Right atrium auricular region (tissue), 2 donors: ENCODE measurements at regions not wholly inside any gene's neighbourhood (a gene's known extent, or its start where the extent isn't known, plus 50 kb on each side); places are given as distances from the start of the nearest gene placed in this dataset.
A peak's percentile ranks its signal among the peaks of the same experiment; 100 is the strongest.

Source experiments
- DNase-seq: peaks from one replicate; pipeline ENCODE4 v3.0.0-alpha.2; 2019; ENCODE audit warnings: low spot score
- H3K27ac ChIP-seq, 2 donors: fragments of 200-600 bp; sonication (generic); 1 replicate in 1 of 2; 2 replicates in 1 of 2; pipeline ENCODE4 v1.5.1; 2016 to 2019
- H3K27me3 ChIP-seq, 2 donors: fragments of 200-600 bp; sonication (generic); one replicate each; pipeline versions ENCODE4 v1.5.1 to v1.6.0; 2017 to 2019
- H3K36me3 ChIP-seq: fragments of 200-600 bp; sonication (generic); one replicate; pipeline ENCODE4 v1.5.1; 2016
- H3K4me1 ChIP-seq, 2 donors: fragments of 200-600 bp; sonication (generic); one replicate each; pipeline versions ENCODE4 v1.5.1 to v1.6.0; 2017 to 2019
- H3K4me3 ChIP-seq, 2 donors: fragments of 200-600 bp; sonication (generic); 1 replicate in 1 of 2; 2 replicates in 1 of 2; pipeline ENCODE4 v1.5.1; 2017 to 2019; ENCODE audit warnings: mild to moderate bottlenecking in 1 of 2, moderate library complexity in 1 of 2
- H3K9me3 ChIP-seq, 2 donors: fragments of 200-600 bp; sonication (generic); one replicate each; pipeline ENCODE4 v1.5.1; 2019
- TF ChIP-seq, protein P1 (sequence below), 2 donors: fragments of 200-600 bp; sonication (generic); IDR thresholded peaks; one replicate each; pipeline ENCODE4 v1.5.1; 2019; ENCODE audit warnings: antibody characterized with exemption in 2 of 2

DNA sequence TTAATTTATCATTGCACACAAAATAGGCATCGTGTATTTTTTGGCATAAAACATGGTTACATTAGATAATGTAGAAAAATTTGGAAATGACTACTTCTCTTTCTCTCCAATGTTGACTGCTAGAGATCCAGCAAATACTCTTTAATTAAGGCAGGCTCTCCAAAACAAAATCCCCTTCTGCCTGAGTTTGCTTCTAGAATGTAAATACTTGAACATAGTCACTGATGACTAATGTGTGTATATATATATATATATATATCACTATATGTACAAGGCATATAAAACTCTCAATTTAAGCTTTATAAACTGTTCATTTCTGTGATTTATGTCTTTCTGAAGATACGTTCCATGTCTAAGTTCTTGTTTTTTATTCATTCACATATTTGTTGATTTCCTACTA, 67.2 kb upstream of the CAMK2D start:
- TF ChIP-seq, protein P1, sequence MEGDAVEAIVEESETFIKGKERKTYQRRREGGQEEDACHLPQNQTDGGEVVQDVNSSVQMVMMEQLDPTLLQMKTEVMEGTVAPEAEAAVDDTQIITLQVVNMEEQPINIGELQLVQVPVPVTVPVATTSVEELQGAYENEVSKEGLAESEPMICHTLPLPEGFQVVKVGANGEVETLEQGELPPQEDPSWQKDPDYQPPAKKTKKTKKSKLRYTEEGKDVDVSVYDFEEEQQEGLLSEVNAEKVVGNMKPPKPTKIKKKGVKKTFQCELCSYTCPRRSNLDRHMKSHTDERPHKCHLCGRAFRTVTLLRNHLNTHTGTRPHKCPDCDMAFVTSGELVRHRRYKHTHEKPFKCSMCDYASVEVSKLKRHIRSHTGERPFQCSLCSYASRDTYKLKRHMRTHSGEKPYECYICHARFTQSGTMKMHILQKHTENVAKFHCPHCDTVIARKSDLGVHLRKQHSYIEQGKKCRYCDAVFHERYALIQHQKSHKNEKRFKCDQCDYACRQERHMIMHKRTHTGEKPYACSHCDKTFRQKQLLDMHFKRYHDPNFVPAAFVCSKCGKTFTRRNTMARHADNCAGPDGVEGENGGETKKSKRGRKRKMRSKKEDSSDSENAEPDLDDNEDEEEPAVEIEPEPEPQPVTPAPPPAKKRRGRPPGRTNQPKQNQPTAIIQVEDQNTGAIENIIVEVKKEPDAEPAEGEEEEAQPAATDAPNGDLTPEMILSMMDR (IDR thresholded peaks at IDR 0.05), result no peak
- no peak overlapping the region for H3K4me3 ChIP-seq
- no peaks in the 10 kb centered on the region for H3K36me3 ChIP-seq
- H3K9me3 ChIP-seq, result no peaks in the 10 kb centered on the region
- H3K27ac ChIP-seq, result no peak overlapping the region
- peaks cover 0 to 30% of the 10 kb centered on the region in 2 donors for H3K4me1 ChIP-seq
- no peak for DNase-seq
- no peaks in the 10 kb centered on the region for H3K27me3 ChIP-seq

DNA sequence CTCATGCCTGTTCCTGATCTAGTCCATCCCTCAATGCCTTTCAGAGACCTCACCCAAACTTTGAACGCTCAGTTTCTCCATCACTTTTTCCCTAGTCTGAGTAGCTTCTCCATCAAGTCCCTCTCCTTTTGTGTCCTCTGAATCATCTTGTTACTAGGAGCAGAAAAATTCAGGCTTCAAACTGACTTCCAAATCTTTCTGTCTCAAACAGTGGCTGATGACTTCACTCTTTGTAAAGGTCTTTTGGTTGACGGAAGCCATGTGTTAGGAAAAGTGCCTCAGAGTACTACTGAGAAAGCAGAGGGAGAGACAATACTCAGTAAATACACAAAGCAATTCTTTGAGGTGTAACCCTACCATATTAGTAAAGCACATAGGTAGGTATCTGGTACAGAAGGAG, 65.7 kb upstream of the CAMK2D start:
- TF ChIP-seq, protein P1 (IDR thresholded peaks at IDR 0.05), result no peak
- H3K4me3 ChIP-seq, result no peak overlapping the region
- H3K36me3 ChIP-seq, result no peaks in the 10 kb centered on the region
- no peaks in the 10 kb centered on the region for H3K27me3 ChIP-seq
- DNase-seq, result no peak
- H3K4me1 ChIP-seq, result peaks cover 0 to 31% of the 10 kb centered on the region in 2 donors
- peak overlapping the region in 1 of 2 donors; percentile 27 for H3K27ac ChIP-seq
- H3K9me3 ChIP-seq, result no peaks in the 10 kb centered on the region

DNA sequence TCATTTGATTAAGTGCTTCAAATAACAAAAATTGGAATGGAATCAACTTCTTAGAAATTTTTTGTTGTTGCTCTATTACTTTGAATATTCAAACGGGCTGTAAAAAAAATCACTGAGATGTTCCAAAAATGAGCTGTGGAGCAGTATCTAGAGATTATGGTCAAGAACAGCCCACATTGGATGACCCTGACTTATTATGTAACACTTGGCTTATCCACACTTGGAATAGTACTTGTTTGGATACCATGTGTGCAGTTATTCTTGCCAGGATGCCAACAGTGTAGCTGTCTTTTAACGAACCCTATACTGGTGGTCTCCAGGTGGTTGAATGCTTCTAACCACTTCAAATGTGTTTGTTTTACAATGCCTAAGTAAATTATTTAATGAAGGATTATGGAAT, 64.9 kb upstream of the CAMK2D start:
- peaks cover 0 to 31% of the 10 kb centered on the region in 2 donors for H3K4me1 ChIP-seq

DNA sequence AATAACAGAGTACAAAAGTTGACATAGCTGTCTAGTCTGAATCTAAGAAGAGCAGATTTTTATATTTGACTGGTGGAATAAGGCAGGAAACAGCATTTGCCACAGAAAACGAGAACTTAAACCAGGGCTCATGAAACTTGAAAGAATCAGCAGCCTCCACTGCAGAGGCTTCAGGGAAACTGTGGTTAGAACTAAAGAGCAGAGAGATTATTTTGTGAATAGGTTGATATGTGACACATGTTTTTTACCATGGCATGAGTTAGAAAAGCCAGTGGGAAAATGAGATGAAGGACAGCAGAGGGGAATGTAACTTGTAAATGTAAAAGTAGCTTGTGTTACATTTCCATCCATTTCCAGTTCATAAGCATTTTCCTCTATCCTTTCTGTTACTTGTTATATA, 63.7 kb upstream of the CAMK2D start:
- no peaks in the 10 kb centered on the region for H3K36me3 ChIP-seq
- peak overlapping the region; percentile 10 to 27 for H3K27ac ChIP-seq
- H3K4me1 ChIP-seq, result peaks cover 0 to 33% of the 10 kb centered on the region in 2 donors
- no peaks in the 10 kb centered on the region for H3K27me3 ChIP-seq
- TF ChIP-seq, protein P1 (IDR thresholded peaks at IDR 0.05), result no peak
- no peaks in the 10 kb centered on the region for H3K9me3 ChIP-seq
- DNase-seq, result no peak
- H3K4me3 ChIP-seq, result no peak overlapping the region

More for the DNA sequence above, 64.9 kb upstream of the CAMK2D start:
- H3K9me3 ChIP-seq, result no peaks in the 10 kb centered on the region
- no peak overlapping the region for H3K4me3 ChIP-seq
- TF ChIP-seq, protein P1 (IDR thresholded peaks at IDR 0.05), result no peak
- peak overlapping the region in 1 of 2 donors; percentile 27 for H3K27ac ChIP-seq
- no peak for DNase-seq
- no peaks in the 10 kb centered on the region for H3K36me3 ChIP-seq
- no peaks in the 10 kb centered on the region for H3K27me3 ChIP-seq

DNA sequence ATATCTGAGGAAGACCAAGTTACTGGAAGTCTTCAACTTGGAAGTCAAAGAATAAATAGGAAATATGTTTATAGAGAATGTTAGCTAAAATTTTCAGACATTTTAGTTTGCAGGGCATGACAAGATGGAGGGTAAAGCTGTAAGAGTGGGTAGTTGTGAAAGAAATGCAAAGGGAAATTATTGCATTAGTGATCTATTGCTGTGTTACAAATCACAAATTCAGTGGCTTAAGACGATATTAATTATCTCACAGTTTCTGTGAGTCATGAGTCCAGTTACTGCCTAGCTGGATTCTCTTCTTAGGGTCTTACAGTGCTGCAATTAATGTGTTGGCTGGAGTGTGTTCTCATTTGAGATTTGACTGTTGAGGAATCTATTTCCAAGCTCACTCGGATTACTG, 62.9 kb upstream of the CAMK2D start:
- Histone ChIP-seq H3K36me3 (no peaks in the 10 kb centered on the region), H3K4me3 (no peak overlapping the region), H3K4me1 (peaks cover 0 to 36% of the 10 kb centered on the region in 2 donors), H3K9me3 (no peaks in the 10 kb centered on the region), H3K27me3 (no peaks in the 10 kb centered on the region), H3K27ac (peak overlapping the region in 1 of 2 donors; percentile 13)
- DNase-seq, result no peak
- TF ChIP-seq, protein P1 (IDR thresholded peaks at IDR 0.05), result no peak

DNA sequence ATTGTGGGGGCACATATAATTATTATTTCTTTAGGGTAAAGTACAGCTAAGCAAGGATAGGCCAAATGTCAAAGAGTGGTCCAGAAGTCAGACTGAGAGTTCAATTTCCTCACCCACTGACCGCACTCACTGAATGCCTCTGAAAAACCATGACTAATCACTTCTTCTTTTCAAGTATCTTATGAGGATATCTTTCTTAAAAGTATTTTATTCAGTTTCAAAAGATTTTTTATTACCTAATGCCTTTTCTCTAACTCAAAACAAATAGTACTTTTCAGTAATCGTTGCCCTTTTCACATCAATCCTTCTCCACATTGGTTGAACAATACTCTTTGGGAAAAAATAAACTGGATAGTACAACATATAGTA, 61.7 kb upstream of the CAMK2D start:
- no peaks in the 10 kb centered on the region for H3K27me3 ChIP-seq
- TF ChIP-seq, protein P1 (IDR thresholded peaks at IDR 0.05), result no peak
- no peak for DNase-seq
- no peaks in the 10 kb centered on the region for H3K9me3 ChIP-seq
- H3K4me1 ChIP-seq, result peaks cover 0 to 36% of the 10 kb centered on the region in 2 donors
- H3K36me3 ChIP-seq, result no peaks in the 10 kb centered on the region
- no peak overlapping the region for H3K4me3 ChIP-seq
- H3K27ac ChIP-seq, result peak overlapping the region in 1 of 2 donors; percentile 67
